Naive thymus-derived CD4-positive, alpha-beta T cell (primary cell): ENCODE measurements at regions not wholly inside any gene's neighbourhood (a gene's known extent, or its start where the extent isn't known, plus 50 kb on each side); places are given as distances from the start of the nearest gene placed in this dataset.

ENCODE experiments used
- ATAC-seq: fragments of 150-1000 bp; cut with Tn5 transposase; 2 replicates; pipeline ENCODE4 v1.10.0; 2021; ENCODE audit warnings: mild to moderate bottlenecking, moderate library complexity
- CTCF ChIA-PET: fragments of 350-600 bp; sonication (Branson Sonifier 250); formaldehyde crosslinking; loops from one replicate; lab custom pipeline; 2021; ENCODE audit warnings: antibody characterized with exemption; lab: Charles Lee
- POLR2A ChIA-PET: fragments of 350-600 bp; sonication (Branson Sonifier 250); formaldehyde crosslinking; loops from one replicate; lab custom pipeline; 2021; ENCODE audit warnings: antibody characterized with exemption, inconsistent platforms; lab: Charles Lee
- DNase-seq, 9 donors: peaks; one replicate each; pipeline versions ENCODE4 v3.0.0 to v3.0.0-alpha.2; 2020 to 2022; ENCODE audit warnings: mixed read lengths in 1 of 9
- H3K27ac ChIP-seq: one replicate; pipeline ENCODE4 v1.7.0; 2013; ENCODE audit warnings: mild to moderate bottlenecking, low read depth, low read length, moderate library complexity
- H3K27me3 ChIP-seq, 2 donors: one replicate each; pipeline ENCODE4 v1.7.0; 2013; ENCODE audit warnings: low read length in 2 of 2, mild to moderate bottlenecking in 2 of 2, moderate library complexity in 2 of 2; ENCODE audit not compliant: control insufficient read depth in 2 of 2, insufficient read depth in 2 of 2
- H3K36me3 ChIP-seq, 3 experiments: 1 replicate in 2 of 3; 2 replicates in 1 of 3; pipeline ENCODE4 v1.7.0; 2013; ENCODE audit warnings: low read length in 3 of 3, mild to moderate bottlenecking in 3 of 3, moderate library complexity in 1 of 3; ENCODE audit not compliant: insufficient read depth in 3 of 3, control insufficient read depth in 2 of 3
- H3K4me1 ChIP-seq, 2 donors: one replicate each; pipeline ENCODE4 v1.7.0; 2013; ENCODE audit warnings: low read length in 2 of 2, mild to moderate bottlenecking in 2 of 2, moderate library complexity in 1 of 2; ENCODE audit not compliant: control insufficient read depth in 2 of 2, insufficient read depth in 2 of 2
- H3K4me3 ChIP-seq: 2 replicates; pipeline ENCODE4 v1.7.0; 2013; ENCODE audit warnings: mild to moderate bottlenecking, low read length
- H3K9me3 ChIP-seq, 3 experiments: 1 replicate in 2 of 3; 2 replicates in 1 of 3; pipeline ENCODE4 v1.7.0; 2013; ENCODE audit warnings: low read length in 3 of 3; ENCODE audit not compliant: control insufficient read depth in 2 of 3
- H3K27ac Mint-ChIP-seq, 9 donors: one replicate each; pipeline ENCODE4 v1.8.0; 2020 to 2022; ENCODE audit warnings: mixed read lengths in 9 of 9, mild to moderate bottlenecking in 8 of 9, moderate library complexity in 5 of 9, inconsistent platforms in 2 of 9
- H3K27me3 Mint-ChIP-seq, 5 donors: one replicate each; pipeline ENCODE4 v1.8.0; 2021 to 2022; ENCODE audit warnings: mixed read lengths in 5 of 5, mild to moderate bottlenecking in 1 of 5
- H3K36me3 Mint-ChIP-seq, 5 donors: one replicate each; pipeline ENCODE4 v1.8.0; 2020 to 2022; ENCODE audit warnings: mixed read lengths in 5 of 5, mild to moderate bottlenecking in 3 of 5, inconsistent platforms in 1 of 5
- H3K4me1 Mint-ChIP-seq, 7 donors: one replicate each; pipeline ENCODE4 v1.8.0; 2020 to 2022; ENCODE audit warnings: mixed read lengths in 7 of 7, mild to moderate bottlenecking in 3 of 7, inconsistent platforms in 1 of 7
- H3K4me3 Mint-ChIP-seq, 10 donors: one replicate each; pipeline ENCODE4 v1.8.0; 2020 to 2022; ENCODE audit warnings: mild to moderate bottlenecking in 10 of 10, mixed read lengths in 10 of 10, moderate library complexity in 6 of 10, inconsistent platforms in 2 of 10
- H3K9me3 Mint-ChIP-seq, 11 donors: one replicate each; pipeline ENCODE4 v1.8.0; 2020 to 2022; ENCODE audit warnings: mixed read lengths in 11 of 11, mild to moderate bottlenecking in 4 of 11, inconsistent platforms in 1 of 11, moderate library complexity in 1 of 11
- intact Hi-C, 2 donors: fragments of 100-400 bp; cut with micrococcal nuclease; formaldehyde crosslinking; loops; one replicate each; pipeline ENCODE4 v1.15.1; 2023

- H3K36me3 Mint-ChIP-seq: no peaks in the 10 kb centered on the region
- H3K4me3 Mint-ChIP-seq: no peak overlapping the region
- ChIA-PET POLR2A (no interaction called here), CTCF (no interaction called here)
- peaks cover 0 to 3% (median 0%) of the 10 kb centered on the region in 11 donors for H3K9me3 Mint-ChIP-seq
- no peaks in the 10 kb centered on the region for H3K4me1 ChIP-seq
- no peaks in the 10 kb centered on the region for H3K27me3 ChIP-seq
- peaks cover 0 to 5% (median 0%) of the 10 kb centered on the region in 5 donors for H3K27me3 Mint-ChIP-seq
- intact Hi-C loops: no loop called here
- no peaks in the 10 kb centered on the region for H3K9me3 ChIP-seq
- no peak overlapping the region for H3K27ac Mint-ChIP-seq
- no peaks in the 10 kb centered on the region for H3K36me3 ChIP-seq
- no peak overlapping the region for H3K27ac ChIP-seq
- DNase-seq (no peak), ATAC-seq (no peak)
- no peak overlapping the region for H3K4me3 ChIP-seq
- no peaks in the 10 kb centered on the region for H3K4me1 Mint-ChIP-seq
Observed at GRCh38 chr5:38009749-38010358, 170.0 kb upstream of the GDNF start.

- CTCF ChIA-PET: no interaction called here
- ATAC-seq: no peak
- POLR2A ChIA-PET: no interaction called here
- Histone ChIP-seq H3K27ac (no peak overlapping the region), H3K4me1 (no peaks in the 10 kb centered on the region), H3K4me3 (no peak overlapping the region), H3K9me3 (no peaks in the 10 kb centered on the region), H3K27me3 (no peaks in the 10 kb centered on the region), H3K36me3 (no peaks in the 10 kb centered on the region)
- peaks cover 0 to 5% (median 0%) of the 10 kb centered on the region in 5 donors for H3K27me3 Mint-ChIP-seq
- H3K4me3 Mint-ChIP-seq: no peak overlapping the region
- H3K27ac Mint-ChIP-seq: no peak overlapping the region
- H3K9me3 Mint-ChIP-seq: peaks cover 0 to 4% (median 0%) of the 10 kb centered on the region in 11 donors
- intact Hi-C loops: no loop called here
- no peaks in the 10 kb centered on the region for H3K4me1 Mint-ChIP-seq
- no peaks in the 10 kb centered on the region for H3K36me3 Mint-ChIP-seq
- no peak for DNase-seq
Observed at GRCh38 chr5:38008198-38008597, 168.4 kb upstream of the GDNF start.

GRCh38 chr5:37999593-37999992 lies 159.8 kb upstream of the GDNF start:
- H3K4me3 ChIP-seq: no peak overlapping the region
- Mint-ChIP-seq H3K27ac (no peak overlapping the region), H3K9me3 (peaks cover 0 to 10% (median 0%) of the 10 kb centered on the region in 11 donors), H3K36me3 (no peaks in the 10 kb centered on the region), H3K4me3 (no peak overlapping the region), H3K27me3 (no peaks in the 10 kb centered on the region), H3K4me1 (no peaks in the 10 kb centered on the region)
- H3K27ac ChIP-seq: no peak overlapping the region
- ATAC-seq (no peak), DNase-seq (no peak)
- H3K27me3 ChIP-seq: no peaks in the 10 kb centered on the region
- H3K36me3 ChIP-seq: no peaks in the 10 kb centered on the region
- ChIA-PET POLR2A (no interaction called here), CTCF (no interaction called here)
- H3K9me3 ChIP-seq: no peaks in the 10 kb centered on the region
- H3K4me1 ChIP-seq: no peaks in the 10 kb centered on the region
- intact Hi-C loops: no loop called here

GRCh38 chr5:37996918-37997317 lies 157.1 kb upstream of the GDNF start:
- ChIA-PET CTCF (no interaction called here), POLR2A (no interaction called here)
- ATAC-seq (no peak), DNase-seq (no peak)
- Mint-ChIP-seq H3K27ac (no peak overlapping the region), H3K9me3 (peaks cover 0 to 11% (median 0%) of the 10 kb centered on the region in 11 donors), H3K4me1 (no peaks in the 10 kb centered on the region), H3K27me3 (peaks cover 0 to 5% (median 0%) of the 10 kb centered on the region in 5 donors), H3K36me3 (no peaks in the 10 kb centered on the region), H3K4me3 (no peak overlapping the region)
- H3K27ac ChIP-seq: no peak overlapping the region
- H3K36me3 ChIP-seq: no peaks in the 10 kb centered on the region
- H3K4me1 ChIP-seq: no peaks in the 10 kb centered on the region
- no peaks in the 10 kb centered on the region for H3K27me3 ChIP-seq
- H3K4me3 ChIP-seq: no peak overlapping the region
- intact Hi-C loops: no loop called here
- H3K9me3 ChIP-seq: no peaks in the 10 kb centered on the region

GRCh38 chr5:37994729-37995128 lies 154.9 kb upstream of the GDNF start:
- Mint-ChIP-seq H3K4me3 (no peak overlapping the region), H3K27me3 (peaks cover 0 to 18% (median 4%) of the 10 kb centered on the region in 5 donors), H3K36me3 (no peaks in the 10 kb centered on the region), H3K27ac (no peak overlapping the region), H3K9me3 (peaks cover 0 to 11% (median 4%) of the 10 kb centered on the region in 11 donors), H3K4me1 (no peaks in the 10 kb centered on the region)
- no peak for DNase-seq
- intact Hi-C loops: no loop called here
- Histone ChIP-seq H3K4me3 (no peak overlapping the region), H3K4me1 (no peaks in the 10 kb centered on the region), H3K9me3 (no peaks in the 10 kb centered on the region), H3K36me3 (no peaks in the 10 kb centered on the region), H3K27me3 (no peaks in the 10 kb centered on the region), H3K27ac (no peak overlapping the region)
- no peak for ATAC-seq
- ChIA-PET POLR2A (no interaction called here), CTCF (no interaction called here)

DNA sequence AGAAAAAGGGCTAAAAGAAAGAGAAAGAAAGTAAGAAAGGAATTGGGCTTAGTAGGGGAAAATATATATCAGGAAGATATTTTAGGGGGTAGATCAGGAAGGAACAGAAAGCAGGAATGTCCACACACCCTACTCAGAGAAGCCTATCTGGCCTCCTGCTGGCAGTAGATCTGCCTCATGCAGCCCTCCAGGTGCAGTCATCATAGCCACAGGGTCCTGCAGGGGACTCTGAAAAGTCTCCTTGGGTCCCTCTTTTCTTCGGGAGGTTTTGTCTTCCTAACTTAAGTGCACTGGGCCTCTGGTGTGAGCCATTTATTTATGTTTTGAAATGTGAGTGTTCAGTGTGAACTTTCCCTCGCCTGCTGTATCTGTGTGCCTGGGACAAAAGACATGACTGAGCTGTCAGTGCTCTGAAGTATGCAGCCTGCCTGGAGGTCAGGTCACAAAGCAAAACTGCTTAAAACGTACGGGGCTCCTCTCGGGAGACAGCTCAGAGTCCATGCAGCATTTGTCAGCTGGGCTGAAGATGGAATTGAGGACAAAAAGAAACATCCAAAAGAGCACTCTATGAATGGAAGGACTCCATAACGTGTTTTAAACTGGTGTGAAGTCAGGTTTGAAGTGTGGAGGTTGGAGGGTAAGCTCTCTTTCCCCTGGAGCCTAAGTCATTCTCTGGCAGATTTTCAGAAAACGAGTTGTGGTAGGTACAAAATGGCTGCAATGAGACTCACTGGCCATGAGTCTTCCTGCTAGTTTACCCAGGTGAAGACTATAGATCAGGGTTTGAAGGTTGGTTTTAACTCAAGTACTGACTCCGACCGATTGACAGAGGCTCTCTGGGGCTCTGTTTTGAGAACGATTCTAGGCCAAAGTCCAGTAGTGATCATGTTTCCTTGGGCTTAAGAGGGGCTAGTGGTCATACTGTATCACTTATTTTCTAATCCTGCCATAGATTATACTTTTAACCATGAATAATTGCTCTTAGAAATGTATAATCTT lies 151.8 kb upstream of the GDNF start:
- H3K27me3 ChIP-seq: no peaks in the 10 kb centered on the region
- CTCF ChIA-PET: no interaction called here
- Mint-ChIP-seq H3K27me3 (peaks cover 0 to 18% (median 5%) of the 10 kb centered on the region in 5 donors), H3K9me3 (peaks cover 0 to 16% (median 3%) of the 10 kb centered on the region in 11 donors), H3K4me1 (no peaks in the 10 kb centered on the region), H3K36me3 (no peaks in the 10 kb centered on the region), H3K27ac (no peak overlapping the region), H3K4me3 (no peak overlapping the region)
- no peaks in the 10 kb centered on the region for H3K36me3 ChIP-seq
- DNase-seq: no peak
- intact Hi-C loops: no loop called here
- no peak for ATAC-seq
- POLR2A ChIA-PET: no interaction called here
- no peaks in the 10 kb centered on the region for H3K4me1 ChIP-seq
- no peaks in the 10 kb centered on the region for H3K9me3 ChIP-seq
- H3K27ac ChIP-seq: no peak overlapping the region
- no peak overlapping the region for H3K4me3 ChIP-seq
